ENCODE measurements at regions not wholly inside any gene's neighbourhood (a gene's known extent, or its start where the extent isn't known, plus 50 kb on each side); places are given as distances from the start of the nearest gene placed in this dataset.

DNA sequence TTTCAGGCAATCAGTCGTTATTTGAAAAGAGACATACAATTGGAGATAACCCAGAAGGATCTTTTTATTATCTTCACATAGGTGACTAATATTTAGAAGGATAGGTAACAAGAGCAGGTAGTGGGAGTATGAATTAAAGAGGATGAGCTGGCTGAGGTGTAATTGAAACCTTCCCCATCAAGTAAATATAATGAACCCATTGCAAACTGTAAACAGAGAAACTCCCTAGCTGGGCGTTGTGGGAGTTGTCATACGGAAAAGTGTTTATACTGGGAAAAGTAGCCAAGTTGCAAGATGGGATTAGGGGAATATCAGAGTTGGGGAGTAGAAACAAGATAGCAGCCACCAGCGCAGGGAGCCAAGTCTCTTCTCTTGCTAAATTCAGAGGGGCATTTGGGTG, 448.4 kb downstream of the COG6 start:
- TF ChIP-seq, protein P1, sequence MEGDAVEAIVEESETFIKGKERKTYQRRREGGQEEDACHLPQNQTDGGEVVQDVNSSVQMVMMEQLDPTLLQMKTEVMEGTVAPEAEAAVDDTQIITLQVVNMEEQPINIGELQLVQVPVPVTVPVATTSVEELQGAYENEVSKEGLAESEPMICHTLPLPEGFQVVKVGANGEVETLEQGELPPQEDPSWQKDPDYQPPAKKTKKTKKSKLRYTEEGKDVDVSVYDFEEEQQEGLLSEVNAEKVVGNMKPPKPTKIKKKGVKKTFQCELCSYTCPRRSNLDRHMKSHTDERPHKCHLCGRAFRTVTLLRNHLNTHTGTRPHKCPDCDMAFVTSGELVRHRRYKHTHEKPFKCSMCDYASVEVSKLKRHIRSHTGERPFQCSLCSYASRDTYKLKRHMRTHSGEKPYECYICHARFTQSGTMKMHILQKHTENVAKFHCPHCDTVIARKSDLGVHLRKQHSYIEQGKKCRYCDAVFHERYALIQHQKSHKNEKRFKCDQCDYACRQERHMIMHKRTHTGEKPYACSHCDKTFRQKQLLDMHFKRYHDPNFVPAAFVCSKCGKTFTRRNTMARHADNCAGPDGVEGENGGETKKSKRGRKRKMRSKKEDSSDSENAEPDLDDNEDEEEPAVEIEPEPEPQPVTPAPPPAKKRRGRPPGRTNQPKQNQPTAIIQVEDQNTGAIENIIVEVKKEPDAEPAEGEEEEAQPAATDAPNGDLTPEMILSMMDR (IDR thresholded peaks at IDR 0.05) = no peak
- TF ChIP-seq EP300 (IDR thresholded peaks at IDR 0.05) = no peak
- TF ChIP-seq POLR2A (IDR thresholded peaks at IDR 0.05) = no peak
